ENCODE measurements at regions not wholly inside any gene's neighbourhood (a gene's known extent, or its start where the extent isn't known, plus 50 kb on each side); places are given as distances from the start of the nearest gene placed in this dataset.

- Histone ChIP-seq H3K36me3 (ENCODE audit: control insufficient read depth in 1 of 2, insufficient read depth in 2 of 2, low read length in 2 of 2) (no peaks in the 10 kb centered on the region), H3K9ac (ENCODE audit: low read length) (no peak overlapping the region), H3K18ac (ENCODE audit: low read length) (no peak overlapping the region), H2BK5ac (ENCODE audit: low read depth, low read length, poor library complexity) (no peak overlapping the region), H3K9me3 (ENCODE audit: insufficient read depth, low read depth, low read length) (no peaks in the 10 kb centered on the region), H2AK5ac (ENCODE audit: low read length) (no peak overlapping the region), H3K4ac (ENCODE audit: low read depth, low read length) (no peak overlapping the region), H2AFZ (ENCODE audit: insufficient read depth, low read length, poor library complexity) (no peak overlapping the region), H3K27me3 (ENCODE audit: insufficient read depth, low read length) (no peaks in the 10 kb centered on the region), H2BK12ac (ENCODE audit: low read length) (no peak overlapping the region), H3K4me2 (ENCODE audit: low read length) (no peak overlapping the region), H3K27ac (ENCODE audit: low read depth, low read length) (no peak overlapping the region), H3K4me3 (ENCODE audit: low read depth, low read length) (no peak overlapping the region), H3K14ac (ENCODE audit: low read length) (no peak overlapping the region), H3K4me1 (ENCODE audit: control insufficient read depth in 1 of 2, insufficient read depth in 2 of 2, low read length in 2 of 2) (no peaks in the 10 kb centered on the region), H3K79me2 (ENCODE audit: control insufficient read depth, insufficient read depth, low read length, poor library complexity) (no peaks in the 10 kb centered on the region), H3K79me1 (ENCODE audit: low read length) (no peaks in the 10 kb centered on the region), H4K91ac (ENCODE audit: low read depth, low read length) (no peak overlapping the region), H4K12ac (ENCODE audit: low read depth, low read length) (no peak overlapping the region), H3K23ac (ENCODE audit: low read length) (no peak overlapping the region), H4K8ac (ENCODE audit: low read depth, low read length) (no peak overlapping the region), H2BK120ac (ENCODE audit: insufficient read depth, low read length, poor library complexity) (no peak overlapping the region)
- WGBS (ENCODE audit: extremely low coverage, insufficient coverage, insufficient read length): no CpG with 5 or more reads among the region's 2 CpGs
- no peak for DNase-seq
Measured at GRCh38 chr20:7123457-7123856, 356.0 kb downstream of the BMP2 start.

GRCh38 chr20:7124120-7124519 is 356.6 kb downstream of the BMP2 start:
- Histone ChIP-seq H2BK120ac (ENCODE audit: insufficient read depth, low read length, poor library complexity) (no peak overlapping the region), H4K91ac (ENCODE audit: low read depth, low read length) (no peak overlapping the region), H2AFZ (ENCODE audit: insufficient read depth, low read length, poor library complexity) (no peak overlapping the region), H2AK5ac (ENCODE audit: low read length) (no peak overlapping the region), H3K9ac (ENCODE audit: low read length) (no peak overlapping the region), H3K27ac (ENCODE audit: low read depth, low read length) (no peak overlapping the region), H3K4me3 (ENCODE audit: low read depth, low read length) (no peak overlapping the region), H3K36me3 (ENCODE audit: control insufficient read depth in 1 of 2, insufficient read depth in 2 of 2, low read length in 2 of 2) (no peaks in the 10 kb centered on the region), H3K4ac (ENCODE audit: low read depth, low read length) (no peak overlapping the region), H2BK12ac (ENCODE audit: low read length) (no peak overlapping the region), H3K23ac (ENCODE audit: low read length) (no peak overlapping the region), H3K79me1 (ENCODE audit: low read length) (no peaks in the 10 kb centered on the region), H3K18ac (ENCODE audit: low read length) (no peak overlapping the region), H3K9me3 (ENCODE audit: insufficient read depth, low read depth, low read length) (no peaks in the 10 kb centered on the region), H3K14ac (ENCODE audit: low read length) (no peak overlapping the region), H3K27me3 (ENCODE audit: insufficient read depth, low read length) (no peaks in the 10 kb centered on the region), H4K8ac (ENCODE audit: low read depth, low read length) (no peak overlapping the region), H3K79me2 (ENCODE audit: control insufficient read depth, insufficient read depth, low read length, poor library complexity) (no peaks in the 10 kb centered on the region), H3K4me1 (ENCODE audit: control insufficient read depth in 1 of 2, insufficient read depth in 2 of 2, low read length in 2 of 2) (no peaks in the 10 kb centered on the region), H4K12ac (ENCODE audit: low read depth, low read length) (no peak overlapping the region), H3K4me2 (ENCODE audit: low read length) (no peak overlapping the region), H2BK5ac (ENCODE audit: low read depth, low read length, poor library complexity) (no peak overlapping the region)
- DNase-seq: no peak
- no CpG with 5 or more reads among the region's 3 CpGs for WGBS (ENCODE audit: extremely low coverage, insufficient coverage, insufficient read length)

DNA sequence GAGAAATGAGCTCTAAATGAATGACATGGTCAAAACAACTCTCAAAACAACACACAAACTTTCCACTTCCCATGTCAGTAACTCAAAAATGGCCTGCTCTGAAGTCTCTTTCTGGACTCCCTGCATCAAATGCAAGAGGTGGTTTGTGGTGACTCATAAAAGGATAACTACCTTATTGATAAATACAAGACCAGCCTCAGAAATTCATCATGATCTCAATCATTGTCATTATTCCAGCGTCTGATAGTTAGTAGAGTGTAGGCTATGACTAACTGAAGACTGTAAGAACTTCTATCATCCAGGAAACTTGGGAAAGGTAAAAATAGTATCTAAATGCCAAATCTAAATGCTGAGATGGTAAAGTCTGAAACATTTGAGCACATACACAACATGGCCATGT is 369.4 kb downstream of the BMP2 start:
- H2BK120ac ChIP-seq (ENCODE audit: insufficient read depth, low read length, poor library complexity): no peak overlapping the region
- no peaks in the 10 kb centered on the region for H3K79me2 ChIP-seq (ENCODE audit: control insufficient read depth, insufficient read depth, low read length, poor library complexity)
- no peak overlapping the region for H2AFZ ChIP-seq (ENCODE audit: insufficient read depth, low read length, poor library complexity)
- no peaks in the 10 kb centered on the region for H3K9me3 ChIP-seq (ENCODE audit: insufficient read depth, low read depth, low read length)
- H3K4ac ChIP-seq (ENCODE audit: low read depth, low read length): no peak overlapping the region
- H2BK12ac ChIP-seq (ENCODE audit: low read length): no peak overlapping the region
- no peak overlapping the region for H2BK5ac ChIP-seq (ENCODE audit: low read depth, low read length, poor library complexity)
- no peak for DNase-seq
- no peak overlapping the region for H4K8ac ChIP-seq (ENCODE audit: low read depth, low read length)
- H3K27me3 ChIP-seq (ENCODE audit: insufficient read depth, low read length): no peaks in the 10 kb centered on the region
- H3K4me2 ChIP-seq (ENCODE audit: low read length): no peak overlapping the region
- H4K12ac ChIP-seq (ENCODE audit: low read depth, low read length): no peak overlapping the region
- H3K27ac ChIP-seq (ENCODE audit: low read depth, low read length): no peak overlapping the region
- no peak overlapping the region for H3K23ac ChIP-seq (ENCODE audit: low read length)
- no peak overlapping the region for H3K9ac ChIP-seq (ENCODE audit: low read length)
- H3K79me1 ChIP-seq (ENCODE audit: low read length): no peaks in the 10 kb centered on the region
- H3K18ac ChIP-seq (ENCODE audit: low read length): no peak overlapping the region
- no CpG with 5 or more reads among the region's 1 CpG for WGBS (ENCODE audit: extremely low coverage, insufficient coverage, insufficient read length)
- no peak overlapping the region for H3K4me3 ChIP-seq (ENCODE audit: low read depth, low read length)
- H2AK5ac ChIP-seq (ENCODE audit: low read length): no peak overlapping the region
- H3K36me3 ChIP-seq (ENCODE audit: control insufficient read depth in 1 of 2, insufficient read depth in 2 of 2, low read length in 2 of 2): no peaks in the 10 kb centered on the region
- no peak overlapping the region for H3K14ac ChIP-seq (ENCODE audit: low read length)
- H4K91ac ChIP-seq (ENCODE audit: low read depth, low read length): no peak overlapping the region
- no peaks in the 10 kb centered on the region for H3K4me1 ChIP-seq (ENCODE audit: control insufficient read depth in 1 of 2, insufficient read depth in 2 of 2, low read length in 2 of 2)

DNA sequence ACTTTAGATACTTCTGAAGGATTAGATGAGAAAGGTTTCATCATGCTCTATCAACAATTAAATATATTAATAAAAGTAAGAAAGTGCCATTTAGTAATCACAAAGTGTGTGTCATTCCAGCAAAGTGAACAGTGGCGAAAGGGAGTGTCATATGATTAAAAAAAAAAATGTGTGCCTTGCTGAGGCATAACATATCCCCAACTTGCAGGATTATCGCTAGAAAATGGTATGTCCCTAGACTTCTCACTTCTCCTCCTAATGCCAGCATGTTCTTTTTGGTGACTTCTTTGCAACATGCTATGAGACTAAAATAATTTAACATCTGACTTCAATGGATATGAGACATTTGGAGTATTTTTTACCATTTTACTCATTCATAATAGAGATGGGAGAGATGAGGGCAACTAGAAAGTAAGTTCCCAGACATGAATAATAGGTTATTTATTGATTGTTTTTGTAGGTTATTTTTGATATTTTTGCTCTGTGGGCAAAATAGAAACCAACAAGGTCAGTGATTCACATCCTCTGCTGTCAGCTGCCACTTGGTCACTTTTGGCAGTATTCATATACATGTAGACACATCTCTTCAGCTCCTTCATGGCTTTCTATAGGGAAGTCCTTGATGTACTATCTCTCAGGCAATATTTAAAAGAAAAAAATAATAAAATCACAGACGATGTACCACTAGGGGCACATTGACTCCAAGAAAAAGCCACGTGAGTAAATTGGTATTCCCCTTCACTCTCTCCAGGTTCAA is 370.1 kb downstream of the BMP2 start:
- Histone ChIP-seq H4K8ac (ENCODE audit: low read depth, low read length) (no peak overlapping the region), H4K12ac (ENCODE audit: low read depth, low read length) (no peak overlapping the region), H2BK12ac (ENCODE audit: low read length) (no peak overlapping the region), H4K91ac (ENCODE audit: low read depth, low read length) (no peak overlapping the region), H3K14ac (ENCODE audit: low read length) (no peak overlapping the region), H3K4me1 (ENCODE audit: control insufficient read depth in 1 of 2, insufficient read depth in 2 of 2, low read length in 2 of 2) (no peaks in the 10 kb centered on the region), H3K9me3 (ENCODE audit: insufficient read depth, low read depth, low read length) (no peaks in the 10 kb centered on the region), H2AFZ (ENCODE audit: insufficient read depth, low read length, poor library complexity) (no peak overlapping the region), H3K27ac (ENCODE audit: low read depth, low read length) (no peak overlapping the region), H3K79me2 (ENCODE audit: control insufficient read depth, insufficient read depth, low read length, poor library complexity) (no peaks in the 10 kb centered on the region), H3K9ac (ENCODE audit: low read length) (no peak overlapping the region), H3K18ac (ENCODE audit: low read length) (no peak overlapping the region), H3K36me3 (ENCODE audit: control insufficient read depth in 1 of 2, insufficient read depth in 2 of 2, low read length in 2 of 2) (no peaks in the 10 kb centered on the region), H3K4ac (ENCODE audit: low read depth, low read length) (no peak overlapping the region), H3K4me3 (ENCODE audit: low read depth, low read length) (no peak overlapping the region), H3K27me3 (ENCODE audit: insufficient read depth, low read length) (no peaks in the 10 kb centered on the region), H2BK5ac (ENCODE audit: low read depth, low read length, poor library complexity) (no peak overlapping the region), H2AK5ac (ENCODE audit: low read length) (no peak overlapping the region), H3K4me2 (ENCODE audit: low read length) (no peak overlapping the region), H3K79me1 (ENCODE audit: low read length) (no peaks in the 10 kb centered on the region), H2BK120ac (ENCODE audit: insufficient read depth, low read length, poor library complexity) (no peak overlapping the region), H3K23ac (ENCODE audit: low read length) (no peak overlapping the region)
- no peak for DNase-seq
- no CpG with 5 or more reads among the region's 4 CpGs for WGBS (ENCODE audit: extremely low coverage, insufficient coverage, insufficient read length)

Data from trophoblast cell (in vitro differentiated cells and primary cell).